Gastrocnemius medialis (tissue), 4 donors: ENCODE measurements at regions not wholly inside any gene's neighbourhood (a gene's known extent, or its start where the extent isn't known, plus 50 kb on each side); places are given as distances from the start of the nearest gene placed in this dataset.

Experiments
- ATAC-seq, 2 donors: fragments of 150-250 bp; one replicate each; pipeline ENCODE4 v1.9.1; 2016
- DNase-seq, 2 donors: peaks; one replicate each; pipeline ENCODE4 v3.0.0-alpha.2; 2019
- H3K27ac ChIP-seq, 4 donors: fragments of 200-600 bp; sonication (generic); 1 replicate in 1 of 4; 2 replicates in 3 of 4; pipeline ENCODE4 v1.5.1; 2016 to 2018; ENCODE audit warnings: mild to moderate bottlenecking in 2 of 4, moderate library complexity in 1 of 4
- H3K27me3 ChIP-seq, 3 donors: fragments of 200-600 bp; sonication (generic) in 2 of 3; 1 replicate in 1 of 3; 2 replicates in 2 of 3; pipeline versions ENCODE4 v1.5.1 to v1.6.0; 2016 to 2019; ENCODE audit warnings: mild to moderate bottlenecking in 1 of 3, moderate library complexity in 1 of 3
- H3K36me3 ChIP-seq, 2 donors: fragments of 200-600 bp; sonication (generic) in 1 of 2; one replicate each; pipeline ENCODE4 v1.5.1; 2017 to 2018
- H3K4me1 ChIP-seq, 2 donors: fragments of 200-600 bp; sonication (generic) in 1 of 2; one replicate each; pipeline ENCODE4 v1.5.1; 2016 to 2017; ENCODE audit warnings: mild to moderate bottlenecking in 2 of 2
- H3K4me3 ChIP-seq, 4 donors: fragments of 200-600 bp; sonication (generic) in 3 of 4; 1 replicate in 1 of 4; 2 replicates in 3 of 4; pipeline ENCODE4 v1.5.1; 2016 to 2019; ENCODE audit warnings: mild to moderate bottlenecking in 2 of 4
- H3K9me3 ChIP-seq, 3 donors: fragments of 200-600 bp; sonication (generic) in 2 of 3; 1 replicate in 1 of 3; 2 replicates in 2 of 3; pipeline ENCODE4 v1.5.1; 2016 to 2019
- CTCF ChIP-seq, 5 experiments: fragments of 450-650 bp in 3 of 5; fragments of 200-600 bp in 2 of 5; sonication (generic) in 2 of 5; IDR thresholded peaks in 4 of 5; conservative IDR thresholded peaks in 1 of 5; 1 replicate in 4 of 5; 2 replicates in 1 of 5; pipeline ENCODE4 v1.5.1; 2016 to 2019; ENCODE audit warnings: antibody characterized with exemption in 5 of 5, mild to moderate bottlenecking in 3 of 5, moderate library complexity in 3 of 5
- POLR2A ChIP-seq, 2 donors: fragments of 450-650 bp; IDR thresholded peaks; one replicate each; pipeline ENCODE4 v1.6.1; 2017; ENCODE audit warnings: antibody characterized with exemption in 2 of 2, mild to moderate bottlenecking in 2 of 2, moderate library complexity in 2 of 2
- in situ Hi-C, 4 donors: fragments of 200-750 bp; cut with MboI; loops; one replicate each; pipeline versions ENCODE4 v1.15.0 to v1.8.0; 2017; ENCODE audit warnings: low sequenced_read_pairs in 4 of 4
- intact Hi-C: fragments of 100-400 bp; cut with DNase I; formaldehyde crosslinking; loops from one replicate; pipeline ENCODE4 v1.15.1; 2023; ENCODE audit warnings: low total_unique reads

GRCh38 chr3:90241481-90241880, 1134.1 kb downstream of the EPHA3 start:
- ATAC-seq: no peak
- no peak overlapping the region for H3K27ac ChIP-seq
- TF ChIP-seq CTCF (IDR thresholded peaks at IDR 0.05 in 4 of 5, conservative IDR thresholded peaks at IDR 0.05 in 1 of 5) (no peak), POLR2A (IDR thresholded peaks at IDR 0.05) (no peak)

GRCh38 chr3:90253131-90253530, 1145.7 kb downstream of the EPHA3 start:
- Histone ChIP-seq H3K4me1 (no peaks in the 10 kb centered on the region), H3K4me3 (no peak overlapping the region), H3K27me3 (no peaks in the 10 kb centered on the region), H3K9me3 (no peaks in the 10 kb centered on the region), H3K36me3 (no peaks in the 10 kb centered on the region), H3K27ac (no peak overlapping the region)
- DNase-seq (no peak), ATAC-seq (no peak)
- intact Hi-C loops (no loop called here), in situ Hi-C loops (no loop called here)
- TF ChIP-seq CTCF (IDR thresholded peaks at IDR 0.05 in 4 of 5, conservative IDR thresholded peaks at IDR 0.05 in 1 of 5) (no peak), POLR2A (IDR thresholded peaks at IDR 0.05) (no peak)

More at GRCh38 chr3:90241481-90241880, 1134.1 kb downstream of the EPHA3 start:
- no peak overlapping the region for H3K4me3 ChIP-seq
- DNase-seq: no peak
- no peaks in the 10 kb centered on the region for H3K4me1 ChIP-seq
- H3K27me3 ChIP-seq: no peaks in the 10 kb centered on the region
- no peaks in the 10 kb centered on the region for H3K36me3 ChIP-seq
- intact Hi-C loops (no loop called here), in situ Hi-C loops (no loop called here)
- peaks cover 0 to 4% (median 0%) of the 10 kb centered on the region in 3 donors for H3K9me3 ChIP-seq

GRCh38 chr3:90261481-90262433, 1154.3 kb downstream of the EPHA3 start:
- no peaks in the 10 kb centered on the region for H3K4me1 ChIP-seq
- no peaks in the 10 kb centered on the region for H3K9me3 ChIP-seq
- in situ Hi-C loops: no loop called here
- H3K36me3 ChIP-seq: no peaks in the 10 kb centered on the region
- H3K27me3 ChIP-seq: no peaks in the 10 kb centered on the region
- no peak for TF ChIP-seq CTCF (IDR thresholded peaks at IDR 0.05 in 4 of 5, conservative IDR thresholded peaks at IDR 0.05 in 1 of 5)
- no peak for TF ChIP-seq POLR2A (IDR thresholded peaks at IDR 0.05)
- H3K4me3 ChIP-seq: no peak overlapping the region
- DNase-seq (no peak), ATAC-seq (no peak)
- no peak overlapping the region for H3K27ac ChIP-seq
- intact Hi-C loops: no loop called here
